ENCODE measurements at regions not wholly inside any gene's neighbourhood (a gene's known extent, or its start where the extent isn't known, plus 50 kb on each side); places are given as distances from the start of the nearest gene placed in this dataset.

DNA sequence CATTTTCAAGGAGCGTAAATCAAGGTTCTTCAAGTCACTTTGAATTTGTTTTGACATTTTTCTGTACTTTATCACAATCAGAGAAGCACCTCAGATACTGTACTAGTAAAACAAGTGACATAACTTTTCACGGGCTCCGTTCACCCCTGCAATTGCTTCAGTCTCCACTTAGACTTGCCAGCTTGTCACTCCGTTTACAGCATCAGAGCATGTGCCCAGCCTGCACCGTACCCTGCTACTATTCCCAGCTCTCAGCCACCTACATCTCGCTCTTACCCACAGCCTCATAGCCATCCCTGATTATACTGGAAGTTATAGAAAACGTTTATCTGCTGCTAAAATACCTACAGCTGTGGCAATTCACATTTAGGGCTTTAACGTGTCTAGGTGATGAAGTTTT, 135.3 kb upstream of the TENM3 start:
- Histone ChIP-seq H3K4me3 (ENCODE audit: low read length in 2 of 2) (no peak overlapping the region), H3K27me3 (ENCODE audit: control insufficient read depth in 3 of 3, insufficient read depth in 3 of 3, low read depth in 1 of 3, low read length in 3 of 3) (no peaks in the 10 kb centered on the region), H3K14ac (ENCODE audit: low read length) (no peak overlapping the region), H3K27ac (replicated peaks; ENCODE audit: low read length) (no peak overlapping the region), H4K91ac (ENCODE audit: low read depth, low read length, poor library complexity) (no peak overlapping the region), H3K4me2 (ENCODE audit: insufficient read depth, low read length, poor library complexity, severe bottlenecking) (no peak overlapping the region), H2BK12ac (ENCODE audit: low read length) (no peak overlapping the region), H3K4ac (ENCODE audit: low read length) (no peak overlapping the region), H2AFZ (ENCODE audit: low read length) (no peak overlapping the region), H2BK120ac (ENCODE audit: low read depth, low read length) (no peak overlapping the region), H3K79me1 (ENCODE audit: low read depth, low read length) (no peaks in the 10 kb centered on the region), H3K4me1 (ENCODE audit: control insufficient read depth in 2 of 2, insufficient read depth in 1 of 2, low read depth in 1 of 2, low read length in 2 of 2) (no peaks in the 10 kb centered on the region), H2BK15ac (ENCODE audit: low read length) (no peak overlapping the region), H2BK5ac (ENCODE audit: low read length) (no peak overlapping the region), H3K9ac (ENCODE audit: low read depth, low read length, poor library complexity) (no peak overlapping the region), H3K23ac (ENCODE audit: low read depth, low read length, poor library complexity) (no peak overlapping the region), H2AK5ac (ENCODE audit: low read depth, low read length) (no peak overlapping the region), H3K18ac (ENCODE audit: low read length) (no peak overlapping the region), H3K36me3 (replicated peaks in 1 of 2; ENCODE audit: control insufficient read depth in 2 of 2, insufficient read depth in 2 of 2, low read length in 2 of 2) (no peaks in the 10 kb centered on the region), H3K9me3 (replicated peaks in 1 of 2; ENCODE audit: control insufficient read depth in 2 of 2, insufficient read depth in 1 of 2, low read depth in 1 of 2, low read length in 2 of 2) (no peaks in the 10 kb centered on the region), H4K8ac (ENCODE audit: low read depth, low read length) (no peak overlapping the region)
- no CpG with 5 or more reads among the region's 8 CpGs for WGBS, 2 donors (ENCODE audit: extremely low coverage in 2 of 2, insufficient read length in 2 of 2, insufficient replicate concordance in 1 of 2)
- no peak for DNase-seq (ENCODE audit: low spot score)

DNA sequence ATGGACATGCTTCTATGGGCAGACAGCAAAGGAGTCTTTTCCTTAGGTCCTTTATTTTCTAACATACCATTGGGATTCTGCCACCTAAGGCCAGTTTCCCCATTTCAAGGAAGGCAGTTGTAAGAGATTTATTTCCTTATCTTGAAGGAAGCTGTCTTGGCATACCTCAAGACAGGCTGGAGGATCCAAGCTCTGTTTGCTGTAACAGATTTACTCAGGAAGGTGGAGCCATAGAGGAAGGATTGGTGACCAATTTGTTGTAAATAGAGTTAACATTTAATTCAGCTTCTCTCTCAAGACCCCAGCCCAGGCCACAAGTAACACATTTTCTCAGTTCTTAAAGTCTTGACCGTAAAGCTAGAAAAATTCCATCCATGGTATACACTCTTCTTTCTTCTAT, 131.6 kb upstream of the TENM3 start:
- Histone ChIP-seq H3K27me3 (ENCODE audit: control insufficient read depth in 3 of 3, insufficient read depth in 3 of 3, low read depth in 1 of 3, low read length in 3 of 3) (no peaks in the 10 kb centered on the region), H2AK5ac (ENCODE audit: low read depth, low read length) (no peak overlapping the region), H2AFZ (ENCODE audit: low read length) (no peak overlapping the region), H2BK5ac (ENCODE audit: low read length) (no peak overlapping the region), H2BK15ac (ENCODE audit: low read length) (no peak overlapping the region), H2BK120ac (ENCODE audit: low read depth, low read length) (no peak overlapping the region), H3K4me2 (ENCODE audit: insufficient read depth, low read length, poor library complexity, severe bottlenecking) (no peak overlapping the region), H3K14ac (ENCODE audit: low read length) (no peak overlapping the region), H4K8ac (ENCODE audit: low read depth, low read length) (no peak overlapping the region), H3K9ac (ENCODE audit: low read depth, low read length, poor library complexity) (no peak overlapping the region), H3K4me1 (ENCODE audit: control insufficient read depth in 2 of 2, insufficient read depth in 1 of 2, low read depth in 1 of 2, low read length in 2 of 2) (no peaks in the 10 kb centered on the region), H3K36me3 (replicated peaks in 1 of 2; ENCODE audit: control insufficient read depth in 2 of 2, insufficient read depth in 2 of 2, low read length in 2 of 2) (no peaks in the 10 kb centered on the region), H3K9me3 (replicated peaks in 1 of 2; ENCODE audit: control insufficient read depth in 2 of 2, insufficient read depth in 1 of 2, low read depth in 1 of 2, low read length in 2 of 2) (no peaks in the 10 kb centered on the region), H2BK12ac (ENCODE audit: low read length) (no peak overlapping the region), H3K79me1 (ENCODE audit: low read depth, low read length) (no peaks in the 10 kb centered on the region), H3K27ac (replicated peaks; ENCODE audit: low read length) (no peak overlapping the region), H3K4me3 (ENCODE audit: low read length in 2 of 2) (no peak overlapping the region), H3K4ac (ENCODE audit: low read length) (no peak overlapping the region), H4K91ac (ENCODE audit: low read depth, low read length, poor library complexity) (no peak overlapping the region), H3K23ac (ENCODE audit: low read depth, low read length, poor library complexity) (no peak overlapping the region), H3K18ac (ENCODE audit: low read length) (no peak overlapping the region)
- WGBS, 2 donors (ENCODE audit: extremely low coverage in 2 of 2, insufficient read length in 2 of 2, insufficient replicate concordance in 1 of 2) = no CpG with 5 or more reads among the region's 1 CpG
- no peak for DNase-seq (ENCODE audit: low spot score)

DNA sequence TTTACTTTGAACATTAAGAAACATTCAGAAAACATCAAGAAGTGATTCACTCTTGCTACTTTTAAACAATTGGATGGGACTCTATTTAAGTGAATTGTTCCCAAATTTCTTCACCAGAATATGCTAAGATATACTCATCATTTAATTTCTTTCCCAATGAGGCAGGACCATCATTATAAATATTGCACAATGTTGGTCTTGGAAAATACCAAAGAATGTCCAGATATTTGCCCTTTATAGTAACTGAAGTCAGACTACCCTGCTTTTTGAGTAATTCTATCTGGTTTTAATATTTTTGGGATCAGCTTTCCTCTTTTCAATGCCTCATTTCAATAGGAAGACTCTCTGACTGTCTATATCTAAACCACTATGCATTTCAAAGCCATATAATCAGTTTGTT, 129.4 kb upstream of the TENM3 start:
- Histone ChIP-seq H2BK120ac (ENCODE audit: low read depth, low read length) (no peak overlapping the region), H3K9me3 (replicated peaks in 1 of 2; ENCODE audit: control insufficient read depth in 2 of 2, insufficient read depth in 1 of 2, low read depth in 1 of 2, low read length in 2 of 2) (peaks cover under 1 to 13% of the 10 kb centered on the region in 2 donors), H3K18ac (ENCODE audit: low read length) (no peak overlapping the region), H3K4me3 (ENCODE audit: low read length in 2 of 2) (no peak overlapping the region), H3K27me3 (ENCODE audit: control insufficient read depth in 3 of 3, insufficient read depth in 3 of 3, low read depth in 1 of 3, low read length in 3 of 3) (no peaks in the 10 kb centered on the region), H4K91ac (ENCODE audit: low read depth, low read length, poor library complexity) (no peak overlapping the region), H2BK5ac (ENCODE audit: low read length) (no peak overlapping the region), H3K14ac (ENCODE audit: low read length) (no peak overlapping the region), H3K4me2 (ENCODE audit: insufficient read depth, low read length, poor library complexity, severe bottlenecking) (no peak overlapping the region), H2BK15ac (ENCODE audit: low read length) (no peak overlapping the region), H2AFZ (ENCODE audit: low read length) (no peak overlapping the region), H3K27ac (replicated peaks; ENCODE audit: low read length) (no peak overlapping the region), H2BK12ac (ENCODE audit: low read length) (no peak overlapping the region), H3K4me1 (ENCODE audit: control insufficient read depth in 2 of 2, insufficient read depth in 1 of 2, low read depth in 1 of 2, low read length in 2 of 2) (no peaks in the 10 kb centered on the region), H3K79me1 (ENCODE audit: low read depth, low read length) (no peaks in the 10 kb centered on the region), H3K9ac (ENCODE audit: low read depth, low read length, poor library complexity) (no peak overlapping the region), H4K8ac (ENCODE audit: low read depth, low read length) (no peak overlapping the region), H3K23ac (ENCODE audit: low read depth, low read length, poor library complexity) (no peak overlapping the region), H3K4ac (ENCODE audit: low read length) (no peak overlapping the region), H3K36me3 (replicated peaks in 1 of 2; ENCODE audit: control insufficient read depth in 2 of 2, insufficient read depth in 2 of 2, low read length in 2 of 2) (no peaks in the 10 kb centered on the region), H2AK5ac (ENCODE audit: low read depth, low read length) (no peak overlapping the region)
- no peak for DNase-seq (ENCODE audit: low spot score)

DNA sequence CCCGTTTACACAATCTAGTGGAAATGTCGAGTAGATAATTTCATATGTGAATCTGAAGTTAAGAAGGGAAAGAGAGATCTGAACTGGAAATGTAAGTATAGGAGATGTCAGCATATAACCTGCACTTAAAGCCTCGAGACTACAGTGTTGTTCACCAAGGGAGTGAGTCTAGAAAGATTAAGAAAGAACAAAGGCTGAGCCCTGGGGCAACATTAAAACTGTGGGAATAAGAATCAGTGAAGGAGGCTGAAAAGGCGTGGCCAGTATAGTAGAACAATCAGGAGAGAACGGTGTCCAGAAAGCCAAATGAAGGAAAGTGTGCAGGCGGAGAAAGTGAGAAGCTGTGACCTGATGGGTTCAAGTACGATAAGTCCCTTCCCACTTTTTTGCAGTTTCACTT, 118.8 kb upstream of the TENM3 start:
- H3K9me3 ChIP-seq (replicated peaks in 1 of 2; ENCODE audit: control insufficient read depth in 2 of 2, insufficient read depth in 1 of 2, low read depth in 1 of 2, low read length in 2 of 2) = peaks cover 3 to 23% of the 10 kb centered on the region in 2 donors
- no peaks in the 10 kb centered on the region for H3K79me1 ChIP-seq (ENCODE audit: low read depth, low read length)
- H3K27me3 ChIP-seq (ENCODE audit: control insufficient read depth in 3 of 3, insufficient read depth in 3 of 3, low read depth in 1 of 3, low read length in 3 of 3) = no peaks in the 10 kb centered on the region
- peaks cover 0 to 3% of the 10 kb centered on the region in 2 donors for H3K4me1 ChIP-seq (ENCODE audit: control insufficient read depth in 2 of 2, insufficient read depth in 1 of 2, low read depth in 1 of 2, low read length in 2 of 2)
- H2BK15ac ChIP-seq (ENCODE audit: low read length) = no peak overlapping the region
- WGBS, 2 donors (ENCODE audit: extremely low coverage in 2 of 2, insufficient read length in 2 of 2, insufficient replicate concordance in 1 of 2) = no CpG with 5 or more reads among the region's 7 CpGs
- no peak overlapping the region for H2BK5ac ChIP-seq (ENCODE audit: low read length)
- H3K4ac ChIP-seq (ENCODE audit: low read length) = no peak overlapping the region
- H3K36me3 ChIP-seq (replicated peaks in 1 of 2; ENCODE audit: control insufficient read depth in 2 of 2, insufficient read depth in 2 of 2, low read length in 2 of 2) = no peaks in the 10 kb centered on the region
- H3K4me3 ChIP-seq (ENCODE audit: low read length in 2 of 2) = no peak overlapping the region
- no peak overlapping the region for H3K18ac ChIP-seq (ENCODE audit: low read length)
- no peak overlapping the region for H3K27ac ChIP-seq (replicated peaks; ENCODE audit: low read length)
- no peak overlapping the region for H3K23ac ChIP-seq (ENCODE audit: low read depth, low read length, poor library complexity)
- H4K91ac ChIP-seq (ENCODE audit: low read depth, low read length, poor library complexity) = no peak overlapping the region
- no peak overlapping the region for H2AFZ ChIP-seq (ENCODE audit: low read length)
- no peak overlapping the region for H4K8ac ChIP-seq (ENCODE audit: low read depth, low read length)
- no peak overlapping the region for H2BK120ac ChIP-seq (ENCODE audit: low read depth, low read length)
- no peak overlapping the region for H3K9ac ChIP-seq (ENCODE audit: low read depth, low read length, poor library complexity)
- H3K4me2 ChIP-seq (ENCODE audit: insufficient read depth, low read length, poor library complexity, severe bottlenecking) = no peak overlapping the region
- no peak overlapping the region for H2BK12ac ChIP-seq (ENCODE audit: low read length)
- no peak overlapping the region for H2AK5ac ChIP-seq (ENCODE audit: low read depth, low read length)
- no peak overlapping the region for H3K14ac ChIP-seq (ENCODE audit: low read length)
- DNase-seq (ENCODE audit: low spot score) = no peak

Data from neuronal stem cell (in vitro differentiated cells).